GM19467 (cell line): ENCODE measurements at regions not wholly inside any gene's neighbourhood (a gene's known extent, or its start where the extent isn't known, plus 50 kb on each side); places are given as distances from the start of the nearest gene placed in this dataset.
"Not testable (repeated sequence)": the region's sequence is repeated elsewhere in the genome, so short reads cannot be mapped to it uniquely, and the experiment has no call there.

Experiments
- ATAC-seq: cut with Tn5 transposase; IDR thresholded peaks from one replicate; pipeline ENCODE4 v1.9.1; 2021; ENCODE audit warnings: mild to moderate bottlenecking, moderate library complexity; ENCODE audit not compliant: unreplicated experiment

- no peak for ATAC-seq
These were observed 329.2 kb upstream of the EPHA5 start for GRCh38 chr4:65999518-65999871.

- ATAC-seq = not testable (repeated sequence)
These were observed 328.7 kb upstream of the EPHA5 start for GRCh38 chr4:65998807-65999517.

GRCh38 chr4:65983061-65983460 is 312.8 kb upstream of the EPHA5 start:
- ATAC-seq = no peak

GRCh38 chr4:65976287-65976686 is 306.0 kb upstream of the EPHA5 start:
- ATAC-seq = no peak

GRCh38 chr4:65973186-65973585 is 302.9 kb upstream of the EPHA5 start:
- ATAC-seq = no peak

GRCh38 chr4:65971686-65972085 is 301.4 kb upstream of the EPHA5 start:
- no peak for ATAC-seq

GRCh38 chr4:65968831-65969558 is 298.7 kb upstream of the EPHA5 start:
- no peak for ATAC-seq

- no peak for ATAC-seq
These were observed 290.5 kb upstream of the EPHA5 start for GRCh38 chr4:65960751-65961150.

GRCh38 chr4:65954416-65954815 is 284.1 kb upstream of the EPHA5 start:
- no peak for ATAC-seq

- no peak for ATAC-seq
These were observed 280.9 kb upstream of the EPHA5 start for GRCh38 chr4:65951177-65951576.

GRCh38 chr4:65943076-65943475 is 272.8 kb upstream of the EPHA5 start:
- no peak for ATAC-seq

- no peak for ATAC-seq
These were observed 254.6 kb upstream of the EPHA5 start for GRCh38 chr4:65924843-65925242.

- ATAC-seq = no peak
These were observed 253.3 kb upstream of the EPHA5 start for GRCh38 chr4:65923616-65924015.

- ATAC-seq = no peak
These were observed 250.9 kb upstream of the EPHA5 start for GRCh38 chr4:65921180-65921579.

- ATAC-seq = no peak
These were observed 248.6 kb upstream of the EPHA5 start for GRCh38 chr4:65918872-65919271.

- no peak for ATAC-seq
These were observed 247.9 kb upstream of the EPHA5 start for GRCh38 chr4:65918212-65918611.

- no peak for ATAC-seq
These were observed 247.2 kb upstream of the EPHA5 start for GRCh38 chr4:65917486-65917885.

- ATAC-seq = no peak
These were observed 241.4 kb upstream of the EPHA5 start for GRCh38 chr4:65911720-65912119.

GRCh38 chr4:65893957-65894755 is 223.9 kb upstream of the EPHA5 start:
- ATAC-seq = no peak

- no peak for ATAC-seq
These were observed 223.0 kb upstream of the EPHA5 start for GRCh38 chr4:65893271-65893670.

GRCh38 chr4:65880594-65880993 is 210.3 kb upstream of the EPHA5 start:
- ATAC-seq = no peak
